ENCODE measurements at regions not wholly inside any gene's neighbourhood (a gene's known extent, or its start where the extent isn't known, plus 50 kb on each side); places are given as distances from the start of the nearest gene placed in this dataset.

DNA sequence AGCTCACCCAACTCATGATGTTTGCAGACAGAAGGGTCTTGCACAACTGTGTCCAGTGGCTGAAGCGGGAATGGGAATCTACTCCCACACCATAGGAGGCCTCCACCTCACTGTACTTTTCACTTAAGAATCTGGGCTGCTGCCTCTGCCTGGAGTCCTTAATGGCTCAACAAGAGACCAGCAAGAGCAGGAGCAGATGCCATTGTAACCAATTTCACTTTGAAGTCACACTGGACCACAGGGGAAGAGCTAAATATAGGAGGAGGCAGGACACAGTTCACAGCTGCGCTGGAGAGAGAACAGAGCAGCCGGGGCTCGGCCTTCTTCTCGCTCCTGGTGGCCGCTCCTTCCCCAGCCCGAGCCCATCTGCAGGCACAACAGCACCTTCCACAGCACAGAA, 120.4 kb downstream of the SIPA1L2 start:
- Histone ChIP-seq H3K9me3 (ENCODE audit: low read depth) (no peaks in the 10 kb centered on the region), H3K4me1 (peaks cover 29% of the 10 kb centered on the region), H3K9ac (no peak overlapping the region), H3K79me2 (ENCODE audit: low read depth) (peaks cover 32% of the 10 kb centered on the region), H3K27me3 (no peaks in the 10 kb centered on the region), H3F3A (ENCODE audit: low read depth) (peaks cover 8% of the 10 kb centered on the region), H3K4me3 (no peak overlapping the region), H3K27ac (no peak overlapping the region), H3K4me2 (peak overlapping the region; percentile 25), H2AFZ (replicated peaks) (no peak overlapping the region), H3K36me3 (no peaks in the 10 kb centered on the region), H4K20me1 (ENCODE audit: low read depth) (peaks cover 6% of the 10 kb centered on the region)
- H3K27ac Mint-ChIP-seq, result peak overlapping the region; percentile 54
- DNase-seq (ENCODE audit: low spot score), result peak; percentile 54
- peaks cover 48% of the 10 kb centered on the region for H3K4me1 Mint-ChIP-seq
- peaks cover 8% of the 10 kb centered on the region for H3K9me3 Mint-ChIP-seq
- H3K27me3 Mint-ChIP-seq (ENCODE audit: insufficient read depth, low read depth), result no peaks in the 10 kb centered on the region
- H3K4me3 Mint-ChIP-seq, result peak overlapping the region; percentile 14
- H3K36me3 Mint-ChIP-seq, result peaks cover 38% of the 10 kb centered on the region
- TF ChIP-seq, protein P1, sequence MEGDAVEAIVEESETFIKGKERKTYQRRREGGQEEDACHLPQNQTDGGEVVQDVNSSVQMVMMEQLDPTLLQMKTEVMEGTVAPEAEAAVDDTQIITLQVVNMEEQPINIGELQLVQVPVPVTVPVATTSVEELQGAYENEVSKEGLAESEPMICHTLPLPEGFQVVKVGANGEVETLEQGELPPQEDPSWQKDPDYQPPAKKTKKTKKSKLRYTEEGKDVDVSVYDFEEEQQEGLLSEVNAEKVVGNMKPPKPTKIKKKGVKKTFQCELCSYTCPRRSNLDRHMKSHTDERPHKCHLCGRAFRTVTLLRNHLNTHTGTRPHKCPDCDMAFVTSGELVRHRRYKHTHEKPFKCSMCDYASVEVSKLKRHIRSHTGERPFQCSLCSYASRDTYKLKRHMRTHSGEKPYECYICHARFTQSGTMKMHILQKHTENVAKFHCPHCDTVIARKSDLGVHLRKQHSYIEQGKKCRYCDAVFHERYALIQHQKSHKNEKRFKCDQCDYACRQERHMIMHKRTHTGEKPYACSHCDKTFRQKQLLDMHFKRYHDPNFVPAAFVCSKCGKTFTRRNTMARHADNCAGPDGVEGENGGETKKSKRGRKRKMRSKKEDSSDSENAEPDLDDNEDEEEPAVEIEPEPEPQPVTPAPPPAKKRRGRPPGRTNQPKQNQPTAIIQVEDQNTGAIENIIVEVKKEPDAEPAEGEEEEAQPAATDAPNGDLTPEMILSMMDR (IDR thresholded peaks at IDR 0.05), result no peak
- TF ChIP-seq EZH2phosphoT487 (IDR thresholded peaks at IDR 0.05) (no peak), EZH2 (IDR thresholded peaks at IDR 0.05) (no peak)

GRCh38 chr1:232508130-232508701, 121.7 kb downstream of the SIPA1L2 start:
- H3K27ac Mint-ChIP-seq, result peak overlapping the region; percentile 48
- H3K4me3 ChIP-seq, result no peak overlapping the region

DNA sequence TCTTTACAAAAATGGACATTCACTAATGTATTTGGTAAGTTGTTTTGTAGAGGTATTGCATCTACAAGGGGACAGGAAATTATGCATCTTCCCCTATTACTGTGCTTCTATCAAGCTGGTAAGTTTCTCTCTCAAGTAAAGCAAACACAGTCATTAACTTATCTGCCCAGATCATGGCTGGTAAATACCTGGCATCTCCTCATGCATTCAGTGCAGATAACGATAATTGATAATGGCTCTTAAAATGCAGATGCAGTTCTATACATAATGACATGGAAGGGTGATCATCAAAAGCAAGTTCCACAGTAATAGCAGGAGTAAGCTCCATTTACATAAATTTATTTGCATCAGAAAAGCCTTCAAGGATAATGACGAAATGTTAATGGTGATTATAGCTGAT, 122.4 kb downstream of the SIPA1L2 start:
- Histone ChIP-seq H3K27ac (no peak overlapping the region), H3K27me3 (no peaks in the 10 kb centered on the region), H2AFZ (replicated peaks) (no peak overlapping the region), H3K4me3 (no peak overlapping the region), H3K79me2 (ENCODE audit: low read depth) (peaks cover 32% of the 10 kb centered on the region), H3F3A (ENCODE audit: low read depth) (peaks cover 8% of the 10 kb centered on the region), H3K4me2 (no peak overlapping the region), H3K9me3 (ENCODE audit: low read depth) (no peaks in the 10 kb centered on the region), H4K20me1 (ENCODE audit: low read depth) (peaks cover 6% of the 10 kb centered on the region), H3K36me3 (no peaks in the 10 kb centered on the region), H3K9ac (no peak overlapping the region), H3K4me1 (peaks cover 36% of the 10 kb centered on the region)
- Mint-ChIP-seq H3K36me3 (peaks cover 31% of the 10 kb centered on the region), H3K27ac (no peak overlapping the region), H3K4me1 (peaks cover 60% of the 10 kb centered on the region), H3K4me3 (no peak overlapping the region), H3K9me3 (peaks cover 8% of the 10 kb centered on the region), H3K27me3 (ENCODE audit: insufficient read depth, low read depth) (no peaks in the 10 kb centered on the region)
- TF ChIP-seq, protein P1 (IDR thresholded peaks at IDR 0.05), result no peak
- TF ChIP-seq EZH2phosphoT487 (IDR thresholded peaks at IDR 0.05), result no peak
- TF ChIP-seq EZH2 (IDR thresholded peaks at IDR 0.05), result no peak
- DNase-seq (ENCODE audit: low spot score), result no peak

More at GRCh38 chr1:232508130-232508701, 121.7 kb downstream of the SIPA1L2 start:
- peaks cover 6% of the 10 kb centered on the region for H4K20me1 ChIP-seq (ENCODE audit: low read depth)
- H3K36me3 ChIP-seq, result no peaks in the 10 kb centered on the region
- no peaks in the 10 kb centered on the region for H3K27me3 ChIP-seq
- peaks cover 31% of the 10 kb centered on the region for H3K4me1 ChIP-seq
- no peaks in the 10 kb centered on the region for H3K9me3 ChIP-seq (ENCODE audit: low read depth)
- no peak overlapping the region for H3K27ac ChIP-seq
- no peak overlapping the region for H2AFZ ChIP-seq (replicated peaks)
- Mint-ChIP-seq H3K27me3 (ENCODE audit: insufficient read depth, low read depth) (no peaks in the 10 kb centered on the region), H3K4me3 (no peak overlapping the region), H3K4me1 (peaks cover 54% of the 10 kb centered on the region), H3K36me3 (peaks cover 33% of the 10 kb centered on the region), H3K9me3 (peaks cover 8% of the 10 kb centered on the region)
- no peak overlapping the region for H3K9ac ChIP-seq
- H3K79me2 ChIP-seq (ENCODE audit: low read depth), result peaks cover 32% of the 10 kb centered on the region
- H3K4me2 ChIP-seq, result no peak overlapping the region
- peaks cover 8% of the 10 kb centered on the region for H3F3A ChIP-seq (ENCODE audit: low read depth)
- TF ChIP-seq, protein P1 (IDR thresholded peaks at IDR 0.05), result peak; percentile 24
- no peak for TF ChIP-seq EZH2 (IDR thresholded peaks at IDR 0.05)
- no peak for TF ChIP-seq EZH2phosphoT487 (IDR thresholded peaks at IDR 0.05)
- peak; percentile 18 for DNase-seq (ENCODE audit: low spot score)
